OCI-LY7 (cell line): ENCODE measurements at regions not wholly inside any gene's neighbourhood (a gene's known extent, or its start where the extent isn't known, plus 50 kb on each side); places are given as distances from the start of the nearest gene placed in this dataset.

Experiments
- EZH2phosphoT487 ChIP-seq: fragments of 200-600 bp; sonication (generic); IDR thresholded peaks from 2 replicates; pipeline ENCODE4 v1.6.1; 2018; ENCODE audit warnings: low read depth, borderline replicate concordance, mild to moderate bottlenecking, mixed run types, antibody characterized with exemption, low read length, moderate library complexity, mixed read lengths
- TF ChIP-seq, protein P1 (sequence below): fragments of 200-600 bp; sonication (generic); conservative IDR thresholded peaks from 2 replicates; pipeline ENCODE4 v1.5.1; 2014; ENCODE audit warnings: mild to moderate bottlenecking, antibody characterized with exemption, low read length, moderate library complexity, mixed read lengths

- TF ChIP-seq, protein P1, sequence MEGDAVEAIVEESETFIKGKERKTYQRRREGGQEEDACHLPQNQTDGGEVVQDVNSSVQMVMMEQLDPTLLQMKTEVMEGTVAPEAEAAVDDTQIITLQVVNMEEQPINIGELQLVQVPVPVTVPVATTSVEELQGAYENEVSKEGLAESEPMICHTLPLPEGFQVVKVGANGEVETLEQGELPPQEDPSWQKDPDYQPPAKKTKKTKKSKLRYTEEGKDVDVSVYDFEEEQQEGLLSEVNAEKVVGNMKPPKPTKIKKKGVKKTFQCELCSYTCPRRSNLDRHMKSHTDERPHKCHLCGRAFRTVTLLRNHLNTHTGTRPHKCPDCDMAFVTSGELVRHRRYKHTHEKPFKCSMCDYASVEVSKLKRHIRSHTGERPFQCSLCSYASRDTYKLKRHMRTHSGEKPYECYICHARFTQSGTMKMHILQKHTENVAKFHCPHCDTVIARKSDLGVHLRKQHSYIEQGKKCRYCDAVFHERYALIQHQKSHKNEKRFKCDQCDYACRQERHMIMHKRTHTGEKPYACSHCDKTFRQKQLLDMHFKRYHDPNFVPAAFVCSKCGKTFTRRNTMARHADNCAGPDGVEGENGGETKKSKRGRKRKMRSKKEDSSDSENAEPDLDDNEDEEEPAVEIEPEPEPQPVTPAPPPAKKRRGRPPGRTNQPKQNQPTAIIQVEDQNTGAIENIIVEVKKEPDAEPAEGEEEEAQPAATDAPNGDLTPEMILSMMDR: no peak
- TF ChIP-seq EZH2phosphoT487: no peak
These were observed 337.0 kb downstream of the OMA1 start for GRCh38 chr1:58209575-58209974.
